Heart left ventricle (tissue), 13 donors: ENCODE measurements at regions not wholly inside any gene's neighbourhood (a gene's known extent, or its start where the extent isn't known, plus 50 kb on each side); places are given as distances from the start of the nearest gene placed in this dataset.

Experiments used
- POLR2A ChIP-seq, 2 donors: fragments of 450-650 bp; IDR thresholded peaks; one replicate each; pipeline ENCODE4 v1.6.1; 2017; ENCODE audit warnings: antibody characterized with exemption in 2 of 2, mild to moderate bottlenecking in 2 of 2, moderate library complexity in 2 of 2
- TF ChIP-seq, protein P1 (sequence below), 12 donors: fragments of 200-600 bp; sonication (generic) in 4 of 12; IDR thresholded peaks; one replicate each; pipeline versions ENCODE4 v1.5.0 to v1.8.0; 2018 to 2022; ENCODE audit warnings: antibody characterized with exemption in 12 of 12, mild to moderate bottlenecking in 5 of 12
- donor health status: ischemic (EF 13 %, LVEDD 7.1; RV severe dilation, severe dysfunction).
- donor health status: DM: no; HTN: yes; CAD: no.
- donor health status: DM: no; HTN: no; CAD: no.
- donor health status: ischemic (EF 25% LVEDD 6.9; RV normal size, moderate dysfunction).
- donor health status: ischemic (EF 25% LVEDD 5.7; RV mildly dilated, moderate dysfunction).
- donor health status: ischemic (EF 35%, LVEDD 5.7; RV mildly dilated, moderate dysfunction).
- donor health status: nonischemic (EF 11% LVEDD 7.7; RV severe dilation, severe dysfunction).
- donor health status: DM: yes; HTN: yes; CAD: no.
- donor health status: PGD.
- donor health status: ischemic (EF 29% LVEDD 5.4; RV normal size, mild dysfunction).
- donor health status: nonischemic (EF 23%, LVEDD 6.1; RV moderate dilation, normal function).

DNA sequence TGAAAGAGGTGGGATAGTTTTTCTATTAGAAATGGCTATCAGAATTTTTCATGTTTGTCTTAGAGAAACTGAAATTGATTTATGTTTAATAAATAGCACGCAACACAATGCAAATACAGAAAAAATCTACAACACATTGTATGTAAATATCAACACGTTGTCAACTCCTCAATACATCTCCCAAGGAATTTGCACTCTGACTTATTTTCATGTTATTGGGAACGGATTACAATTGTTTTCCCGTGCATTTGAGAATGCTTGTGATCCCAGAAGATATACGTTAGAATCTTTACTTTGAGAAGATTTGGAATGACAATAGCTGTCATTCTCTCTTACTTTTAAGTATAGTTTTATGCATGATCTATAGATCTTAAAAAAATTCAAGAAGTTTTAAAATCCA is 313.8 kb upstream of the AKR1E2 start:
- TF ChIP-seq, protein P1, sequence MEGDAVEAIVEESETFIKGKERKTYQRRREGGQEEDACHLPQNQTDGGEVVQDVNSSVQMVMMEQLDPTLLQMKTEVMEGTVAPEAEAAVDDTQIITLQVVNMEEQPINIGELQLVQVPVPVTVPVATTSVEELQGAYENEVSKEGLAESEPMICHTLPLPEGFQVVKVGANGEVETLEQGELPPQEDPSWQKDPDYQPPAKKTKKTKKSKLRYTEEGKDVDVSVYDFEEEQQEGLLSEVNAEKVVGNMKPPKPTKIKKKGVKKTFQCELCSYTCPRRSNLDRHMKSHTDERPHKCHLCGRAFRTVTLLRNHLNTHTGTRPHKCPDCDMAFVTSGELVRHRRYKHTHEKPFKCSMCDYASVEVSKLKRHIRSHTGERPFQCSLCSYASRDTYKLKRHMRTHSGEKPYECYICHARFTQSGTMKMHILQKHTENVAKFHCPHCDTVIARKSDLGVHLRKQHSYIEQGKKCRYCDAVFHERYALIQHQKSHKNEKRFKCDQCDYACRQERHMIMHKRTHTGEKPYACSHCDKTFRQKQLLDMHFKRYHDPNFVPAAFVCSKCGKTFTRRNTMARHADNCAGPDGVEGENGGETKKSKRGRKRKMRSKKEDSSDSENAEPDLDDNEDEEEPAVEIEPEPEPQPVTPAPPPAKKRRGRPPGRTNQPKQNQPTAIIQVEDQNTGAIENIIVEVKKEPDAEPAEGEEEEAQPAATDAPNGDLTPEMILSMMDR (IDR thresholded peaks at IDR 0.05) = no peak
- TF ChIP-seq POLR2A (IDR thresholded peaks at IDR 0.05) = no peak
